Kidney (tissue), 13 donors: ENCODE measurements at regions not wholly inside any gene's neighbourhood (a gene's known extent, or its start where the extent isn't known, plus 50 kb on each side); places are given as distances from the start of the nearest gene placed in this dataset.

ENCODE experiments used
- DNase-seq, 5 donors: peaks; one replicate each; pipeline ENCODE4 v3.0.0-alpha.2; 2013 to 2020
- FAIRE-seq: peaks from 2 replicates; lab custom pipeline; 2012; peaks lifted over from hg19 to GRCh38; lab: Jason Lieb, UNC
- H3K27ac ChIP-seq, 2 donors: one replicate each; pipeline ENCODE4 v1.7.0; 2013; ENCODE audit warnings: low read depth in 2 of 2, low read length in 2 of 2, inconsistent platforms in 1 of 2
- H3K27me3 ChIP-seq: one replicate; pipeline ENCODE4 v1.7.1; 2013; ENCODE audit warnings: low read length, inconsistent platforms; ENCODE audit not compliant: control insufficient read depth, insufficient read depth
- H3K36me3 ChIP-seq, 3 donors: one replicate each; pipeline versions ENCODE4 v1.7.0 to v1.7.1; 2013; ENCODE audit warnings: low read length in 3 of 3, control low read depth in 1 of 3, inconsistent platforms in 1 of 3; ENCODE audit not compliant: insufficient read depth in 3 of 3, control insufficient read depth in 2 of 3
- H3K4me1 ChIP-seq, 3 donors: one replicate each; pipeline versions ENCODE4 v1.7.0 to v1.7.1; 2013; ENCODE audit warnings: low read length in 3 of 3, inconsistent platforms in 1 of 3, low read depth in 1 of 3; ENCODE audit not compliant: control insufficient read depth in 2 of 3, insufficient read depth in 2 of 3
- H3K4me3 ChIP-seq, 3 donors: one replicate each; pipeline versions ENCODE4 v1.7.0 to v1.8.1; 2013; ENCODE audit warnings: low read length in 3 of 3, control low read depth in 1 of 3, inconsistent platforms in 1 of 3
- H3K9ac ChIP-seq, 3 donors: one replicate each; pipeline versions ENCODE4 v1.7.0 to v1.7.1; 2013; ENCODE audit warnings: low read length in 3 of 3, control low read depth in 1 of 3, inconsistent platforms in 1 of 3
- H3K9me3 ChIP-seq, 3 donors: one replicate each; pipeline versions ENCODE4 v1.7.0 to v1.7.1; 2013; ENCODE audit warnings: low read length in 3 of 3, control low read depth in 1 of 3, inconsistent platforms in 1 of 3; ENCODE audit not compliant: control insufficient read depth in 2 of 3, insufficient read depth in 1 of 3
- intact Hi-C: fragments of 100-400 bp; cut with DNase I; formaldehyde crosslinking; loops from one replicate; pipeline ENCODE4 v1.11.1; 2022
- TF ChIP-seq, protein P1 (sequence below): IDR thresholded peaks from 3 replicates; pipeline ENCODE4 v1.5.1; 2012; ENCODE audit warnings: mild to moderate bottlenecking, moderate library complexity, borderline replicate concordance; ENCODE audit not compliant: insufficient read depth; ENCODE audit errors: extremely low read depth
- donor health status: control.
- donor health status: control.
- donor health status: control.
- donor health status: control.
- donor health status: control.
- donor health status: DM: yes; HTN: yes; CAD: no.
- donor health status: Normal renal cell carcinoma (clear cell type).

- DNase-seq: no peak
- no peak for FAIRE-seq
Observed at GRCh38 chr18:52175406-52175805, 164.6 kb upstream of the DCC start.

DNA sequence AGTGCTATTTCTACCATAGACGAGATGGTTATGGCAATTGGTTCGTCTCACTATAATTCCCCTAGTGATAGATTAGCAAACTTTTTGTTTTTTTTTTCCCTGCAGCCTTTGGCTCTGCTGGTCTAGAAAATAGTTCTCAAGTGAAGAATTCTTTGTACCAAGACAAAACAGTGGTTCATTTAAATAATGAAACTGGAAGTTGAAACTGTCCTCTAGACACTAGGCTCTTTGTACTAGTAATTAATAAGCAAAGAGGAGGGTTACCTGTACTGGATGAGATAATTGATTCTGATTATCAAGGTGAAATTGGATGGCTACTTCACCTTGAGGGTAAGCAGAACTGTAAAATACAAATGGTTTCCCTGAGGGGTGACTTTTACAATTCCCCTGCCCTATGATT, 156.9 kb upstream of the DCC start:
- H3K9ac ChIP-seq: no peak overlapping the region
- H3K27me3 ChIP-seq: no peaks in the 10 kb centered on the region
- no peak for FAIRE-seq
- TF ChIP-seq, protein P1, sequence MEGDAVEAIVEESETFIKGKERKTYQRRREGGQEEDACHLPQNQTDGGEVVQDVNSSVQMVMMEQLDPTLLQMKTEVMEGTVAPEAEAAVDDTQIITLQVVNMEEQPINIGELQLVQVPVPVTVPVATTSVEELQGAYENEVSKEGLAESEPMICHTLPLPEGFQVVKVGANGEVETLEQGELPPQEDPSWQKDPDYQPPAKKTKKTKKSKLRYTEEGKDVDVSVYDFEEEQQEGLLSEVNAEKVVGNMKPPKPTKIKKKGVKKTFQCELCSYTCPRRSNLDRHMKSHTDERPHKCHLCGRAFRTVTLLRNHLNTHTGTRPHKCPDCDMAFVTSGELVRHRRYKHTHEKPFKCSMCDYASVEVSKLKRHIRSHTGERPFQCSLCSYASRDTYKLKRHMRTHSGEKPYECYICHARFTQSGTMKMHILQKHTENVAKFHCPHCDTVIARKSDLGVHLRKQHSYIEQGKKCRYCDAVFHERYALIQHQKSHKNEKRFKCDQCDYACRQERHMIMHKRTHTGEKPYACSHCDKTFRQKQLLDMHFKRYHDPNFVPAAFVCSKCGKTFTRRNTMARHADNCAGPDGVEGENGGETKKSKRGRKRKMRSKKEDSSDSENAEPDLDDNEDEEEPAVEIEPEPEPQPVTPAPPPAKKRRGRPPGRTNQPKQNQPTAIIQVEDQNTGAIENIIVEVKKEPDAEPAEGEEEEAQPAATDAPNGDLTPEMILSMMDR: no peak
- no peak overlapping the region for H3K4me3 ChIP-seq
- intact Hi-C loops: no loop called here
- no peak overlapping the region for H3K27ac ChIP-seq
- H3K4me1 ChIP-seq: no peaks in the 10 kb centered on the region
- H3K9me3 ChIP-seq: no peaks in the 10 kb centered on the region
- no peaks in the 10 kb centered on the region for H3K36me3 ChIP-seq
- DNase-seq: no peak

More at GRCh38 chr18:52175406-52175805, 164.6 kb upstream of the DCC start:
- Histone ChIP-seq H3K27ac (no peak overlapping the region), H3K4me1 (no peaks in the 10 kb centered on the region), H3K36me3 (no peaks in the 10 kb centered on the region), H3K9me3 (no peaks in the 10 kb centered on the region), H3K9ac (no peak overlapping the region), H3K4me3 (no peak overlapping the region), H3K27me3 (no peaks in the 10 kb centered on the region)
- TF ChIP-seq, protein P1: no peak
- intact Hi-C loops: no loop called here

DNA sequence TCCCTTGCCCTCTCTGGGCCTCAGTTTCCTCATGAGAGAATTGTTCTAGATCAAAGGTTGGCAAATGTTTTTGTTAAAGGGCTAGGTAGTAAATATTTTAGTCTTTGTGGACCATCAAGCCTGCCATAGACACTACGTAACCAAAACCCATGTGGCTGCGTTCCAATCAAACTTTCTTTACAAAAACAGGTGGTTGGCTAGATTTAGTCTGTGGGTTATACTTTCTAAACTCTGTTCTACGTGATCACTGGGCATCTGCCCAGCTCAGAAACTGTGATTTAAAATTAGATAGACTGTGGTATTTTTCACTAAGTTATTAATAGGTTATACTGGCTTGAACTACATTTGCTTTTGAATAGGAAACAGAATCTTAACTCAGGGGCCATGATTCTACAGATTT, 149.8 kb upstream of the DCC start:
- FAIRE-seq: no peak
- intact Hi-C loops: loop anchor here (10.0 kb wide), 1 partner anchor 55 kb away; no protein-coding TSS in a partner anchor

More for the DNA sequence above, 149.8 kb upstream of the DCC start:
- Histone ChIP-seq H3K27ac (no peak overlapping the region), H3K36me3 (no peaks in the 10 kb centered on the region), H3K27me3 (no peaks in the 10 kb centered on the region), H3K4me3 (no peak overlapping the region), H3K9ac (no peak overlapping the region), H3K4me1 (no peaks in the 10 kb centered on the region), H3K9me3 (no peaks in the 10 kb centered on the region)
- TF ChIP-seq, protein P1: no peak
- no peak for DNase-seq
